ENCODE measurements at regions not wholly inside any gene's neighbourhood (a gene's known extent, or its start where the extent isn't known, plus 50 kb on each side); places are given as distances from the start of the nearest gene placed in this dataset.

DNA sequence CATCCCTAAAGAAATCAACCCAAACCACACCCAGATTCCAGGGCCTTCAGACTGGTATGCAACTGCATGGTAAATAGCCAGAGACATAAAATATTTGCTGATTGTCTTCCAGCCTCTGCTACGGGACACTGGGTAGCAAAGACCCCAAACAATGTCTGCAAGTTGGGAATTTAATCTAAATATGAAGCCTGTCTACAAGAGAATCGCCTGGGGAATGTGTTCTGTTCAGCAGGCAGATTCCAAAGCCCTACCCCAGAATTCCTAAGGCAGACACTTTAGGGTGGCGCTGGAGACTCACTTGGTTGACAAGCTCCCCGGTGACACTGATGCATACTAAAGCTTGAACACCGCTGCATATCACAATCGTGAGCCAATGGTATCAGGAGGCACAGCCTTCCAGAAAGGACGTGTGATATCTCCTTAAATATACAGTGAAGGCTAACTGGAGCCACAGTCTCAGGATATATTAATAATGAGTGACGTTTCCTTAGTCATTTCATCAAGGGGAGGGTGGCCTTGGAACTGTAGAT, 684.1 kb downstream of the NTRK3 start:
- TF ChIP-seq, protein P1, sequence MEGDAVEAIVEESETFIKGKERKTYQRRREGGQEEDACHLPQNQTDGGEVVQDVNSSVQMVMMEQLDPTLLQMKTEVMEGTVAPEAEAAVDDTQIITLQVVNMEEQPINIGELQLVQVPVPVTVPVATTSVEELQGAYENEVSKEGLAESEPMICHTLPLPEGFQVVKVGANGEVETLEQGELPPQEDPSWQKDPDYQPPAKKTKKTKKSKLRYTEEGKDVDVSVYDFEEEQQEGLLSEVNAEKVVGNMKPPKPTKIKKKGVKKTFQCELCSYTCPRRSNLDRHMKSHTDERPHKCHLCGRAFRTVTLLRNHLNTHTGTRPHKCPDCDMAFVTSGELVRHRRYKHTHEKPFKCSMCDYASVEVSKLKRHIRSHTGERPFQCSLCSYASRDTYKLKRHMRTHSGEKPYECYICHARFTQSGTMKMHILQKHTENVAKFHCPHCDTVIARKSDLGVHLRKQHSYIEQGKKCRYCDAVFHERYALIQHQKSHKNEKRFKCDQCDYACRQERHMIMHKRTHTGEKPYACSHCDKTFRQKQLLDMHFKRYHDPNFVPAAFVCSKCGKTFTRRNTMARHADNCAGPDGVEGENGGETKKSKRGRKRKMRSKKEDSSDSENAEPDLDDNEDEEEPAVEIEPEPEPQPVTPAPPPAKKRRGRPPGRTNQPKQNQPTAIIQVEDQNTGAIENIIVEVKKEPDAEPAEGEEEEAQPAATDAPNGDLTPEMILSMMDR (IDR thresholded peaks at IDR 0.05): no peak
- no peak for TF ChIP-seq POLR2A (IDR thresholded peaks at IDR 0.05)
